SK-N-SH (cell line): ENCODE measurements at regions not wholly inside any gene's neighbourhood (a gene's known extent, or its start where the extent isn't known, plus 50 kb on each side); places are given as distances from the start of the nearest gene placed in this dataset.

Experiments
- CTCF ChIA-PET: fragments of 300-600, 350-600 bp; formaldehyde crosslinking; extraction: SDS; loops from one replicate; lab custom pipeline; 2021; lab: Yijun Ruan, JAX
- POLR2A ChIA-PET: fragments of 350-600 bp; sonication (Branson Sonifier 250); formaldehyde crosslinking; extraction: SDS; loops from one replicate; lab custom pipeline; 2020; ENCODE audit warnings: antibody characterized with exemption, inconsistent platforms; lab: Yijun Ruan, JAX
- DNase-seq: peaks from one replicate; pipeline ENCODE4 v3.0.0; 2012
- H2AFZ ChIP-seq: fragments of 200-600 bp; sonication (generic); 2 replicates; pipeline ENCODE4 v1.8.1; 2016; ENCODE audit warnings: antibody characterized with exemption, mild to moderate bottlenecking, low read depth
- H3F3A ChIP-seq: fragments of 200-600 bp; sonication (generic); replicated peaks from 2 replicates; pipeline ENCODE3; 2016; ENCODE audit warnings: antibody characterized with exemption, mild to moderate bottlenecking; ENCODE audit not compliant: insufficient read depth
- H3K27ac ChIP-seq, 2 experiments: fragments of 200-500 bp in 1 of 2; fragments of 200-600 bp in 1 of 2; sonication (Bioruptor generic) in 1 of 2; sonication (generic), shearing (Covaris generic) in 1 of 2; 2 replicates each; pipeline versions ENCODE4 v1.5.1 to v1.6.1; 2014 to 2016; ENCODE audit warnings: low read depth in 2 of 2, inconsistent platforms in 1 of 2, low read length in 1 of 2, mild to moderate bottlenecking in 1 of 2, mixed read lengths in 1 of 2
- H3K27me3 ChIP-seq: fragments of 200-600 bp; sonication (generic), shearing (Covaris generic); 2 replicates; pipeline ENCODE4 v1.6.1; 2016; ENCODE audit warnings: mixed run types; ENCODE audit not compliant: insufficient read depth
- H3K36me3 ChIP-seq, 2 experiments: fragments of 200-500 bp in 1 of 2; fragments of 200-600 bp in 1 of 2; sonication (Bioruptor generic) in 1 of 2; sonication (generic) in 1 of 2; replicated peaks in 1 of 2; 2 replicates each; pipeline versions ENCODE3 to v1.5.1; 2014 to 2016; ENCODE audit warnings: low read length in 1 of 2, mild to moderate bottlenecking in 1 of 2; ENCODE audit not compliant: insufficient read depth in 2 of 2, control insufficient read depth in 1 of 2
- H3K4me1 ChIP-seq, 2 experiments: fragments of 200-500 bp in 1 of 2; fragments of 200-600 bp in 1 of 2; sonication (Bioruptor generic) in 1 of 2; sonication (generic), shearing (Covaris generic) in 1 of 2; 2 replicates each; pipeline versions ENCODE4 v1.5.1 to v1.6.1; 2014 to 2016; ENCODE audit warnings: low read depth in 1 of 2, low read length in 1 of 2, mixed run types in 1 of 2; ENCODE audit not compliant: insufficient read depth in 2 of 2, control insufficient read depth in 1 of 2
- H3K4me2 ChIP-seq: fragments of 200-600 bp; sonication (generic), shearing (Covaris generic); 2 replicates; pipeline ENCODE4 v1.6.1; 2017; ENCODE audit warnings: mixed run types
- H3K4me3 ChIP-seq, 2 experiments: fragments of 200-500 bp in 1 of 2; fragments of 200-600 bp in 1 of 2; sonication (Bioruptor generic) in 1 of 2; sonication (generic), shearing (Covaris generic) in 1 of 2; 2 replicates each; pipeline versions ENCODE4 v1.5.1 to v1.8.1; 2014 to 2016; ENCODE audit warnings: low read depth in 2 of 2, inconsistent platforms in 1 of 2, low read length in 1 of 2, mild to moderate bottlenecking in 1 of 2, mixed read lengths in 1 of 2, moderate library complexity in 1 of 2
- H3K79me2 ChIP-seq: fragments of 200-600 bp; sonication (generic); 2 replicates; pipeline ENCODE4 v1.8.1; 2017; ENCODE audit warnings: mild to moderate bottlenecking; ENCODE audit not compliant: insufficient read depth
- H3K9ac ChIP-seq: fragments of 200-600 bp; sonication (generic); 2 replicates; pipeline ENCODE4 v1.6.1; 2017; ENCODE audit warnings: mixed run types
- H3K9me2 ChIP-seq: fragments of 200-600 bp; sonication (generic); 2 replicates; pipeline ENCODE4 v1.6.1; 2017; ENCODE audit warnings: mixed run types
- H3K9me3 ChIP-seq: fragments of 200-600 bp; sonication (generic); 2 replicates; pipeline ENCODE4 v1.6.1; 2017; ENCODE audit warnings: mixed run types, mild to moderate bottlenecking, moderate library complexity
- H4K20me1 ChIP-seq: fragments of 200-600 bp; sonication (generic); 2 replicates; pipeline ENCODE4 v1.6.1; 2017; ENCODE audit warnings: mild to moderate bottlenecking, mixed run types; ENCODE audit not compliant: insufficient read depth
- CTCF ChIP-seq: fragments of 200-600 bp; sonication (generic); IDR thresholded peaks from 2 replicates; pipeline ENCODE4 v1.6.1; 2017; ENCODE audit warnings: antibody characterized with exemption, mild to moderate bottlenecking, moderate library complexity
- FOXJ3 ChIP-seq: sonication (generic); formaldehyde crosslinking; IDR thresholded peaks from 2 replicates; pipeline ENCODE4 v1.5.1; 2020; ENCODE audit warnings: mild to moderate bottlenecking, missing genetic modification reagents
- RAD21 ChIP-seq: IDR thresholded peaks from 2 replicates; pipeline ENCODE4 v1.6.1; 2012; ENCODE audit warnings: mild to moderate bottlenecking, low read length
- RCOR1 ChIP-seq: fragments of 150-350 bp; IDR thresholded peaks from 2 replicates; pipeline ENCODE4 v1.6.1; 2017; ENCODE audit warnings: antibody characterized with exemption, low read length
- RXRA ChIP-seq: IDR thresholded peaks from 2 replicates; pipeline ENCODE4 v1.4.0; 2012; ENCODE audit warnings: low read depth, mild to moderate bottlenecking, borderline replicate concordance
- TAF1 ChIP-seq: IDR thresholded peaks from 2 replicates; pipeline ENCODE4 v1.6.1; 2012; ENCODE audit warnings: low read depth, mild to moderate bottlenecking, low read length, moderate library complexity, borderline replicate concordance
- TCF12 ChIP-seq: IDR thresholded peaks from 2 replicates; pipeline ENCODE4 v1.4.0; 2012
- TEAD4 ChIP-seq: IDR thresholded peaks from 2 replicates; pipeline ENCODE4 v1.4.0; 2012; ENCODE audit warnings: mild to moderate bottlenecking, borderline replicate concordance; ENCODE audit not compliant: insufficient read depth
- YY1 ChIP-seq: IDR thresholded peaks from 2 replicates; pipeline ENCODE4 v1.4.0; 2012; ENCODE audit warnings: low read depth, mild to moderate bottlenecking
- WGBS: methylation state at CpG from one replicate; pipeline ENCODE4 v1.1.6; 2017; ENCODE audit warnings: low lambda C conversion rate; 5-methylcytosine and 5-hydroxymethylcytosine counted together
- TF ChIP-seq, protein P1 (sequence below): IDR thresholded peaks from 2 replicates; pipeline ENCODE4 v1.4.0; 2012; ENCODE audit warnings: low read depth
- TF ChIP-seq, protein P2 (sequence below): IDR thresholded peaks from 2 replicates; pipeline ENCODE4 v1.6.1; 2012; ENCODE audit warnings: mild to moderate bottlenecking, low read depth, low read length, moderate library complexity
- TF ChIP-seq, protein P3 (sequence below): fragments of 150-350 bp; IDR thresholded peaks from 2 replicates; pipeline ENCODE4 v1.6.1; 2016; ENCODE audit warnings: mild to moderate bottlenecking, low read depth, low read length

GRCh38 chr11:82076126-82076525 lies 657.5 kb downstream of the FAM181B start:
- no peaks in the 10 kb centered on the region for H3K9me3 ChIP-seq
- no peaks in the 10 kb centered on the region for H3K9me2 ChIP-seq
- H2AFZ ChIP-seq = no peak overlapping the region
- 25% methylated on average over 3 of the region's 3 CpGs for WGBS
- no peaks in the 10 kb centered on the region for H3K36me3 ChIP-seq
- no peak overlapping the region for H3K4me2 ChIP-seq
- no peak overlapping the region for H3K27ac ChIP-seq
- no peaks in the 10 kb centered on the region for H3F3A ChIP-seq
- H3K4me3 ChIP-seq = no peak overlapping the region
- CTCF ChIA-PET = no interaction called here
- H4K20me1 ChIP-seq = no peaks in the 10 kb centered on the region
- H3K9ac ChIP-seq = no peak overlapping the region
- no peaks in the 10 kb centered on the region for H3K79me2 ChIP-seq
- H3K27me3 ChIP-seq = no peaks in the 10 kb centered on the region
- TF ChIP-seq TCF12 (no peak), TAF1 (no peak), YY1 (no peak), FOXJ3 (no peak), TEAD4 (no peak)
- TF ChIP-seq, protein P1, sequence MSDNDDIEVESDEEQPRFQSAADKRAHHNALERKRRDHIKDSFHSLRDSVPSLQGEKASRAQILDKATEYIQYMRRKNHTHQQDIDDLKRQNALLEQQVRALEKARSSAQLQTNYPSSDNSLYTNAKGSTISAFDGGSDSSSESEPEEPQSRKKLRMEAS = no peak
- POLR2A ChIA-PET = no interaction called here
- DNase-seq = no peak
- H3K4me1 ChIP-seq = no peaks in the 10 kb centered on the region

GRCh38 chr11:82059505-82059904 lies 674.2 kb downstream of the FAM181B start:
- no peaks in the 10 kb centered on the region for H3K9me3 ChIP-seq
- H3K27ac ChIP-seq = no peak overlapping the region
- TF ChIP-seq CTCF = no peak
- TF ChIP-seq RXRA = no peak
- TF ChIP-seq RAD21 = no peak
- TF ChIP-seq, protein P2, sequence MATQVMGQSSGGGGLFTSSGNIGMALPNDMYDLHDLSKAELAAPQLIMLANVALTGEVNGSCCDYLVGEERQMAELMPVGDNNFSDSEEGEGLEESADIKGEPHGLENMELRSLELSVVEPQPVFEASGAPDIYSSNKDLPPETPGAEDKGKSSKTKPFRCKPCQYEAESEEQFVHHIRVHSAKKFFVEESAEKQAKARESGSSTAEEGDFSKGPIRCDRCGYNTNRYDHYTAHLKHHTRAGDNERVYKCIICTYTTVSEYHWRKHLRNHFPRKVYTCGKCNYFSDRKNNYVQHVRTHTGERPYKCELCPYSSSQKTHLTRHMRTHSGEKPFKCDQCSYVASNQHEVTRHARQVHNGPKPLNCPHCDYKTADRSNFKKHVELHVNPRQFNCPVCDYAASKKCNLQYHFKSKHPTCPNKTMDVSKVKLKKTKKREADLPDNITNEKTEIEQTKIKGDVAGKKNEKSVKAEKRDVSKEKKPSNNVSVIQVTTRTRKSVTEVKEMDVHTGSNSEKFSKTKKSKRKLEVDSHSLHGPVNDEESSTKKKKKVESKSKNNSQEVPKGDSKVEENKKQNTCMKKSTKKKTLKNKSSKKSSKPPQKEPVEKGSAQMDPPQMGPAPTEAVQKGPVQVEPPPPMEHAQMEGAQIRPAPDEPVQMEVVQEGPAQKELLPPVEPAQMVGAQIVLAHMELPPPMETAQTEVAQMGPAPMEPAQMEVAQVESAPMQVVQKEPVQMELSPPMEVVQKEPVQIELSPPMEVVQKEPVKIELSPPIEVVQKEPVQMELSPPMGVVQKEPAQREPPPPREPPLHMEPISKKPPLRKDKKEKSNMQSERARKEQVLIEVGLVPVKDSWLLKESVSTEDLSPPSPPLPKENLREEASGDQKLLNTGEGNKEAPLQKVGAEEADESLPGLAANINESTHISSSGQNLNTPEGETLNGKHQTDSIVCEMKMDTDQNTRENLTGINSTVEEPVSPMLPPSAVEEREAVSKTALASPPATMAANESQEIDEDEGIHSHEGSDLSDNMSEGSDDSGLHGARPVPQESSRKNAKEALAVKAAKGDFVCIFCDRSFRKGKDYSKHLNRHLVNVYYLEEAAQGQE = no peak
- TF ChIP-seq RCOR1 = no peak
- TF ChIP-seq, protein P3, sequence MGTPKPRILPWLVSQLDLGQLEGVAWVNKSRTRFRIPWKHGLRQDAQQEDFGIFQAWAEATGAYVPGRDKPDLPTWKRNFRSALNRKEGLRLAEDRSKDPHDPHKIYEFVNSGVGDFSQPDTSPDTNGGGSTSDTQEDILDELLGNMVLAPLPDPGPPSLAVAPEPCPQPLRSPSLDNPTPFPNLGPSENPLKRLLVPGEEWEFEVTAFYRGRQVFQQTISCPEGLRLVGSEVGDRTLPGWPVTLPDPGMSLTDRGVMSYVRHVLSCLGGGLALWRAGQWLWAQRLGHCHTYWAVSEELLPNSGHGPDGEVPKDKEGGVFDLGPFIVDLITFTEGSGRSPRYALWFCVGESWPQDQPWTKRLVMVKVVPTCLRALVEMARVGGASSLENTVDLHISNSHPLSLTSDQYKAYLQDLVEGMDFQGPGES = no peak
- CTCF ChIA-PET = no interaction called here
- no peaks in the 10 kb centered on the region for H3K36me3 ChIP-seq
- no peak overlapping the region for H3K4me3 ChIP-seq
- no peaks in the 10 kb centered on the region for H3K9me2 ChIP-seq
- H4K20me1 ChIP-seq = no peaks in the 10 kb centered on the region
- H3F3A ChIP-seq = no peaks in the 10 kb centered on the region
- no peak overlapping the region for H3K9ac ChIP-seq
- H3K4me2 ChIP-seq = no peak overlapping the region
- H2AFZ ChIP-seq = no peak overlapping the region
- POLR2A ChIA-PET = no interaction called here
- H3K27me3 ChIP-seq = no peaks in the 10 kb centered on the region
- H3K4me1 ChIP-seq = no peaks in the 10 kb centered on the region; a peak in 1 of 4 replicates
- H3K79me2 ChIP-seq = no peaks in the 10 kb centered on the region
- 41% methylated on average over 3 of the region's 3 CpGs for WGBS
- no peak for DNase-seq
